OCI-LY3 (cell line): ENCODE measurements at regions not wholly inside any gene's neighbourhood (a gene's known extent, or its start where the extent isn't known, plus 50 kb on each side); places are given as distances from the start of the nearest gene placed in this dataset.

Source experiments
- H2AFZ ChIP-seq: fragments of 200-600, 300-600 bp; shearing (Covaris generic); 2 replicates; pipeline ENCODE4 v1.6.0; 2014; ENCODE audit warnings: antibody characterized with exemption, low read depth, low read length
- H3K27ac ChIP-seq: fragments of 200-600, 300-600 bp; sonication (generic); 2 replicates; pipeline ENCODE4 v1.5.1; 2014; ENCODE audit warnings: mild to moderate bottlenecking, low read length, moderate library complexity, mixed read lengths
- H3K27me3 ChIP-seq: fragments of 200-600, 300-600 bp; sonication (generic); 2 replicates; pipeline ENCODE4 v1.6.1; 2014; ENCODE audit warnings: low read depth, low read length, mixed read lengths
- H3K36me3 ChIP-seq: fragments of 200-600, 300-600 bp; sonication (generic); replicated peaks from 2 replicates; pipeline ENCODE3; 2014; ENCODE audit warnings: low read depth, low read length, mixed read lengths
- H3K4me1 ChIP-seq: fragments of 300-600, 200-600 bp; sonication (generic); 2 replicates; pipeline ENCODE4 v1.6.1; 2014; ENCODE audit warnings: low read length, mixed read lengths
- H3K4me2 ChIP-seq: fragments of 200-600, 300-600 bp; sonication (generic); 2 replicates; pipeline ENCODE4 v1.6.1; 2014; ENCODE audit warnings: low read length, mixed read lengths
- H3K4me3 ChIP-seq: fragments of 300-600, 200-600 bp; sonication (generic); 2 replicates; pipeline ENCODE4 v1.5.1; 2014; ENCODE audit warnings: antibody characterized with exemption, mild to moderate bottlenecking, low read length, moderate library complexity
- H3K79me2 ChIP-seq: fragments of 300-600, 200-600 bp; shearing (Covaris generic); 2 replicates; pipeline ENCODE4 v1.6.1; 2014; ENCODE audit warnings: mild to moderate bottlenecking, low read length, mixed read lengths
- H3K9ac ChIP-seq: fragments of 300-600, 200-600 bp; shearing (Covaris generic); 2 replicates; pipeline ENCODE4 v1.6.0; 2014; ENCODE audit warnings: mild to moderate bottlenecking, low read length, moderate library complexity
- H3K9me3 ChIP-seq: fragments of 200-600, 300-600 bp; shearing (Covaris generic); 2 replicates; pipeline ENCODE4 v1.6.1; 2014; ENCODE audit warnings: low read length, mixed read lengths; ENCODE audit not compliant: insufficient read depth
- H4K20me1 ChIP-seq: fragments of 200-600, 300-600 bp; sonication (generic); 2 replicates; pipeline ENCODE4 v1.6.1; 2016; ENCODE audit warnings: low read length, mixed read lengths; ENCODE audit not compliant: insufficient read depth
- EZH2phosphoT487 ChIP-seq: fragments of 200-600 bp; shearing (Covaris generic); IDR thresholded peaks from 2 replicates; pipeline ENCODE4 v1.6.1; 2018; ENCODE audit warnings: antibody characterized with exemption, mixed run types, low read depth
- TF ChIP-seq, protein P1 (sequence below): fragments of 200-600, 300-600 bp; sonication (generic); IDR thresholded peaks from 2 replicates; pipeline ENCODE4 v1.5.1; 2014; ENCODE audit warnings: antibody characterized with exemption, low read length, low read depth

DNA sequence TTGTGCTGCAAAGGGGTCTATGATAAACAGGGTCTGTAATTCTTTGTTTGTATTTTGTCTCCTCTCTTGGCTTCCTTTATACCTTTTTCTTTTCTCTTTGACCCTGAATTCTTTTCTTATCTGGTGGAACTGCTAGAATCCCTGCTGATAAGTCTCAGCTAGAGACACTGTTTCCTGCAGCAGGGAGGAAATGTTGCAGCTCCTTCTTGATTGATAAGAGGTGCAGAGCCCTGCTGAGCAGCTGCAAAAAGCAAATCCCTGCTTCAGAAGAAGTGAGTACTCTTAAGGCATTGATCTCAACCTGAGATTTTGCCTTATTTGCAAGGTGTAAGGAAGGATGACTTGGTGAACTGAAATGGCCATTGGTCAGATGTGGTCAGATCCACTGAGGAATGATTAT, 167.8 kb downstream of the NUP35 start:
- Histone ChIP-seq H3K9me3 (no peaks in the 10 kb centered on the region), H3K36me3 (no peaks in the 10 kb centered on the region), H3K4me2 (no peak overlapping the region), H3K4me3 (no peak overlapping the region), H3K27me3 (no peaks in the 10 kb centered on the region), H3K9ac (no peak overlapping the region), H4K20me1 (no peaks in the 10 kb centered on the region), H3K79me2 (no peaks in the 10 kb centered on the region), H3K27ac (no peak overlapping the region), H3K4me1 (no peaks in the 10 kb centered on the region), H2AFZ (no peak overlapping the region)
- TF ChIP-seq EZH2phosphoT487, result no peak
- TF ChIP-seq, protein P1, sequence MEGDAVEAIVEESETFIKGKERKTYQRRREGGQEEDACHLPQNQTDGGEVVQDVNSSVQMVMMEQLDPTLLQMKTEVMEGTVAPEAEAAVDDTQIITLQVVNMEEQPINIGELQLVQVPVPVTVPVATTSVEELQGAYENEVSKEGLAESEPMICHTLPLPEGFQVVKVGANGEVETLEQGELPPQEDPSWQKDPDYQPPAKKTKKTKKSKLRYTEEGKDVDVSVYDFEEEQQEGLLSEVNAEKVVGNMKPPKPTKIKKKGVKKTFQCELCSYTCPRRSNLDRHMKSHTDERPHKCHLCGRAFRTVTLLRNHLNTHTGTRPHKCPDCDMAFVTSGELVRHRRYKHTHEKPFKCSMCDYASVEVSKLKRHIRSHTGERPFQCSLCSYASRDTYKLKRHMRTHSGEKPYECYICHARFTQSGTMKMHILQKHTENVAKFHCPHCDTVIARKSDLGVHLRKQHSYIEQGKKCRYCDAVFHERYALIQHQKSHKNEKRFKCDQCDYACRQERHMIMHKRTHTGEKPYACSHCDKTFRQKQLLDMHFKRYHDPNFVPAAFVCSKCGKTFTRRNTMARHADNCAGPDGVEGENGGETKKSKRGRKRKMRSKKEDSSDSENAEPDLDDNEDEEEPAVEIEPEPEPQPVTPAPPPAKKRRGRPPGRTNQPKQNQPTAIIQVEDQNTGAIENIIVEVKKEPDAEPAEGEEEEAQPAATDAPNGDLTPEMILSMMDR, result no peak

DNA sequence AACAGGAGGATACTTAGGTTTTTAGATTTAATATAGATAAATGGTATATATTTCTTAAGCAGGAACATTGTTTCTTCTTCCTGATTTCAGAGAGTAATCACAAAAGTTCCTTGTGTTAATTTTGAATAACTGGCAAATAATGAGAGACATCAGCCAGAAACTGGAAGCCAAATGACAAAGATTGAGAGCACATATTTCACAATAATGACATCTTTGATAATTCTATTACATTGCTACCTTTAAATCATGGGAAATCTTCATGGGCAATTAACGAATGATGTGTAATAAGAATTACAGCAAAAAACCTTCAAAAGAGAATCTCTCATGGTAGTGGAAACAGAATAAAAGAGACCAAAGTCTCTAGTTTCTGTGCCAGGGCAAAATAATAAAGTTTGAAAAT, 215.1 kb downstream of the NUP35 start:
- no peaks in the 10 kb centered on the region for H3K36me3 ChIP-seq
- H3K4me3 ChIP-seq, result no peak overlapping the region
- no peak overlapping the region for H2AFZ ChIP-seq
- no peak overlapping the region for H3K9ac ChIP-seq
- H3K27me3 ChIP-seq, result no peaks in the 10 kb centered on the region
- no peak overlapping the region for H3K27ac ChIP-seq
- H3K9me3 ChIP-seq, result peaks cover 8% of the 10 kb centered on the region; the same call in 1 of the 2 replicates
- peaks cover 11% of the 10 kb centered on the region; the same call in 1 of the 2 replicates for H3K4me1 ChIP-seq
- no peak for TF ChIP-seq EZH2phosphoT487
- TF ChIP-seq, protein P1, result no peak
- no peak overlapping the region for H3K4me2 ChIP-seq
- H4K20me1 ChIP-seq, result no peaks in the 10 kb centered on the region
- no peaks in the 10 kb centered on the region for H3K79me2 ChIP-seq

DNA sequence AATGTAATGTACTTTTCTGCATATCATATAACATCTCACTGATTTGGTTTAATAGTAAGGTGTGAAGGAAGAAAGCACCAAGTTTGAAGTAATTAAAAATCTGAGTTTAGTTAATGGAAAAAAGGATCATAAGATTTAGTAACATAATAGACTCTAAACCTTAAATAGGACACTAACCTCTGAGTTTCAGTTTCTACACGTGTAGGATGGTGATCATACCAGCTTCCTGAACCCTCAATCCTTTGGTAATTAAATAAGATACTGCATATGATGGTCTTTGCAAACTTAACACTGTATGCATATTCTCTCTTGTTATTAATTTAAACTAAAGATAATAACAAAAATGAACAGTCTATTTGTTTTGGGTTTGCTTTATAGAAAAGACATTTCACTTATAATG, 216.8 kb downstream of the NUP35 start:
- Histone ChIP-seq H3K27ac (no peak overlapping the region), H3K9me3 (peaks cover 8% of the 10 kb centered on the region; the same call in 1 of the 2 replicates), H3K4me1 (no peaks in the 10 kb centered on the region), H3K9ac (no peak overlapping the region), H3K36me3 (no peaks in the 10 kb centered on the region), H3K4me3 (no peak overlapping the region), H3K27me3 (no peaks in the 10 kb centered on the region), H3K4me2 (no peak overlapping the region), H4K20me1 (no peaks in the 10 kb centered on the region), H2AFZ (no peak overlapping the region), H3K79me2 (no peaks in the 10 kb centered on the region)
- no peak for TF ChIP-seq EZH2phosphoT487

DNA sequence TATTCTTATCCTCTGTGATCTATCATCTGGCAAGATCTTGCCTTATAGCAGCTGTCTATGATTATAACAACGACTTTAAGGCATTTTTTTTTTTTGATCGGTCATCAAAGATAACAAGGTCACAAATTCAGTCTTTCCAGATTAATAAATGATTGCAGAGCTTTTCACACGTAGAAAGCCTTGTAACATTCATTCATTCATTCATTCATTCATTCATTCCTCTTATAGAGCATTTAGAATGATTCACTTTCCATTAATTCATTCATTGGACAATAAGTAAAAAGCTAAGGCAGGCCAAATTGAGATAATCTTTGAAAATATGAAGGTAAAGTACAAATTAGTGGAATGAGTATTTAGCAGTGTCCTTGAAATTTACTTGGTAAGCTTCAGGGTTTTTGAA, 223.7 kb downstream of the NUP35 start:
- Histone ChIP-seq H2AFZ (no peak overlapping the region), H3K4me3 (0 out of 2 replicates have a peak overlapping the region, but pooled peaks have one; percentile 58), H3K4me1 (peaks cover 35% of the 10 kb centered on the region), H3K4me2 (peak overlapping the region; percentile 76), H3K9me3 (no peaks in the 10 kb centered on the region), H3K9ac (no peak overlapping the region), H3K79me2 (no peaks in the 10 kb centered on the region), H3K36me3 (no peaks in the 10 kb centered on the region), H3K27me3 (peaks cover 9% of the 10 kb centered on the region; the same call in 1 of the 2 replicates), H4K20me1 (no peaks in the 10 kb centered on the region), H3K27ac (no peak overlapping the region)
- TF ChIP-seq, protein P1, result no peak
- no peak for TF ChIP-seq EZH2phosphoT487

DNA sequence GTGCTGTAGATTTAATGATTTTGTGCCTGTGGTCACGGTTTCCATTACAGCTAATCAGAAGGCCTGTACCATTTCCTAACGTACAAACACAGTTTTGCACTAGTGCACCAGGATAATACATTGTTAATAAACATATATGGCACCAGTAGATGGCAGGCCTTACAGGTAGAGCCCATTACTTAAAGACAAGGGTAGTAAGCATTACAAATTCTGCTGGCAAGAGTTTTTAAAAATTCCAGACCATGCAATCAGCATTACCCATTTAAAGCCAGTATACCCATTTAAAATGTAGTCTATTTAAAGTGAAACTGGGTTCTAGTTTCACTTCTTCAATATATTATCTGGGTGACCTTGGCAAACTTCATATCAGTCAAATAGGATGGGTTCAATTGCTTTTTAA, 224.2 kb downstream of the NUP35 start:
- H4K20me1 ChIP-seq, result no peaks in the 10 kb centered on the region
- H3K4me2 ChIP-seq, result peak overlapping the region; percentile 76
- H2AFZ ChIP-seq, result no peak overlapping the region
- H3K9me3 ChIP-seq, result no peaks in the 10 kb centered on the region
- H3K36me3 ChIP-seq, result no peaks in the 10 kb centered on the region
- H3K27ac ChIP-seq, result no peak overlapping the region
- TF ChIP-seq, protein P1, result peak; percentile 57
- no peak for TF ChIP-seq EZH2phosphoT487
- H3K4me3 ChIP-seq, result peak overlapping the region; percentile 58
- H3K9ac ChIP-seq, result no peak overlapping the region
- no peaks in the 10 kb centered on the region for H3K79me2 ChIP-seq
- H3K4me1 ChIP-seq, result peaks cover 35% of the 10 kb centered on the region
- peaks cover 9% of the 10 kb centered on the region; the same call in 1 of the 2 replicates for H3K27me3 ChIP-seq
